ENCODE measurements at regions not wholly inside any gene's neighbourhood (a gene's known extent, or its start where the extent isn't known, plus 50 kb on each side); places are given as distances from the start of the nearest gene placed in this dataset.

DNA sequence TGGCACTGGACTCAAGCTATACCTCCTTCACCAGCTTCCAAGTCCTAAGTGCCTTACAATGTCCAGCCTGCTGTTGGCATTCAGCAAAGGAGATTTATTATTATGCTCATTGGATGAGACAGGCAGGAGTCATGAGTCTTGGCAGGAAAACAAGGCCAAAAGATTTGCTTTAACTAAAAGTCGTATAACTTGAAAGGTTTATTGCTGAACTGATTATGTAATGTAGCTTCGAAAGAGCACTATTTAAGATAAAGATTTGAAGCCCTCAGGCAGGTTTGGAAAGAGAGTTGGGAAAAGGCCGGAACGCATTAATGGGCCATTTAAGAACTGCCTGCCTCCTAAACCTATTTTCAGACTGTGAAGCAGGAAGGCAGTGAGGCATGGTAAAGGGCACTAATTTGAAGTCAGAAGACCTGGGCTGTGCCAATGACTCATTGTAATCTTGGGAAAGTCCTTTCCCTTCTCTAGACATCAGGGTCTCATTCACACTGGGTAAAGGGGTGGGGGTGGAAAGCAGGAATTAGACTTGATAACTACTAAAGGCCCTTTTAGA, 280.5 kb upstream of the EDA2R start:
- TF ChIP-seq, protein P1, sequence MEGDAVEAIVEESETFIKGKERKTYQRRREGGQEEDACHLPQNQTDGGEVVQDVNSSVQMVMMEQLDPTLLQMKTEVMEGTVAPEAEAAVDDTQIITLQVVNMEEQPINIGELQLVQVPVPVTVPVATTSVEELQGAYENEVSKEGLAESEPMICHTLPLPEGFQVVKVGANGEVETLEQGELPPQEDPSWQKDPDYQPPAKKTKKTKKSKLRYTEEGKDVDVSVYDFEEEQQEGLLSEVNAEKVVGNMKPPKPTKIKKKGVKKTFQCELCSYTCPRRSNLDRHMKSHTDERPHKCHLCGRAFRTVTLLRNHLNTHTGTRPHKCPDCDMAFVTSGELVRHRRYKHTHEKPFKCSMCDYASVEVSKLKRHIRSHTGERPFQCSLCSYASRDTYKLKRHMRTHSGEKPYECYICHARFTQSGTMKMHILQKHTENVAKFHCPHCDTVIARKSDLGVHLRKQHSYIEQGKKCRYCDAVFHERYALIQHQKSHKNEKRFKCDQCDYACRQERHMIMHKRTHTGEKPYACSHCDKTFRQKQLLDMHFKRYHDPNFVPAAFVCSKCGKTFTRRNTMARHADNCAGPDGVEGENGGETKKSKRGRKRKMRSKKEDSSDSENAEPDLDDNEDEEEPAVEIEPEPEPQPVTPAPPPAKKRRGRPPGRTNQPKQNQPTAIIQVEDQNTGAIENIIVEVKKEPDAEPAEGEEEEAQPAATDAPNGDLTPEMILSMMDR (IDR thresholded peaks at IDR 0.05) = no peak
- TF ChIP-seq POLR2A (IDR thresholded peaks at IDR 0.05) = no peak
